ENCODE measurements at regions not wholly inside any gene's neighbourhood (a gene's known extent, or its start where the extent isn't known, plus 50 kb on each side); places are given as distances from the start of the nearest gene placed in this dataset.

DNA sequence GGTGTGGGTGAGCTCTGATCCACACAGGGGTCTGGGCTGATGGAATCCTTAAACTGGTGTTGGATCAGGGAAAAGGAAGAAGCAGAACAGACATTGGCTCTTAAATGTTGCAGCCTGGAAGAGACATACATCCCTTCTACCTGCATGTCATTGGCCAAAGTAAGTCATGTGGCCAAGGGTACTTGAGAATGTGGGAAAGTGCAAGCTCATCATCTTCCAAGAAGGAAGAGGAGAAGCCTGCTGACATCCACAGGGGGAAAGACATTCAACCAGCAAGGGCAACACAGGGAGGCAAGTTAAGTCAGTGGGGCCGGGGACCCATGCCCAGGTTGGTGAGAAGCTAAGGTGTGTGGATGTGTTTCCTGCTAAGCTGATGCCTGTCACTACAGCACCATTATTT, 272.8 kb upstream of the MKI67 start:
- Histone ChIP-seq H3K4me1 (ENCODE audit: control insufficient read depth, extremely low read depth, insufficient read depth, low read length) (no peaks in the 10 kb centered on the region), H3K36me3 (ENCODE audit: control insufficient read depth in 2 of 2, extremely low read depth in 1 of 2, insufficient read depth in 2 of 2, low read length in 2 of 2) (no peaks in the 10 kb centered on the region), H3K79me2 (ENCODE audit: control insufficient read depth, insufficient read depth, low read length) (no peaks in the 10 kb centered on the region), H3K27me3 (ENCODE audit: control insufficient read depth in 2 of 2, insufficient read depth in 2 of 2, low read length in 2 of 2) (no peaks in the 10 kb centered on the region), H3K4me3 (replicated peaks in 1 of 3; ENCODE audit: insufficient read depth in 1 of 3, low read depth in 1 of 3, low read length in 3 of 3) (no peak overlapping the region), H3K9me1 (replicated peaks; ENCODE audit: control insufficient read depth, extremely low read depth, insufficient read depth, low read length) (no peaks in the 10 kb centered on the region), H3K9me3 (replicated peaks; ENCODE audit: control insufficient read depth, insufficient read depth, low read length) (no peaks in the 10 kb centered on the region), H3K27ac (ENCODE audit: insufficient read depth, low read depth, low read length) (no peak overlapping the region), H2AFZ (ENCODE audit: low read depth, low read length) (no peak overlapping the region), H3K9ac (replicated peaks; ENCODE audit: extremely low read depth, insufficient read depth, low read length) (no peak overlapping the region), H4K20me1 (replicated peaks; ENCODE audit: control insufficient read depth, extremely low read depth, insufficient read depth, low read length) (no peaks in the 10 kb centered on the region), H3K4me2 (ENCODE audit: insufficient read depth, low read length) (no peak overlapping the region)
- ChIA-PET CTCF (no interaction called here), POLR2A (no interaction called here)
- TF ChIP-seq FOS (IDR thresholded peaks at IDR 0.05; ENCODE audit: borderline replicate concordance, insufficient read depth, low read length) = no peak
- no peak for TF ChIP-seq JUN (IDR thresholded peaks at IDR 0.05; ENCODE audit: borderline replicate concordance, insufficient read depth, insufficient read length, low read depth)
- TF ChIP-seq MAX (IDR thresholded peaks at IDR 0.05; ENCODE audit: insufficient read depth, insufficient read length) = no peak
- TF ChIP-seq EZH2 (IDR thresholded peaks at IDR 0.05; ENCODE audit: borderline replicate concordance, low read depth, low read length, severe bottlenecking) = no peak
- TF ChIP-seq POLR2A (IDR thresholded peaks at IDR 0.05; ENCODE audit: low read depth, low read length) = no peak
- TF ChIP-seq POLR2AphosphoS5 (IDR thresholded peaks at IDR 0.05; ENCODE audit: insufficient read depth, low read depth, low read length) = no peak
- TF ChIP-seq CTCF (IDR thresholded peaks at IDR 0.05; ENCODE audit: extremely low read depth in 1 of 2, insufficient read depth in 1 of 2, low read depth in 1 of 2, low read length in 2 of 2) = no peak
- TF ChIP-seq MYC (IDR thresholded peaks at IDR 0.05; ENCODE audit: low read depth, low read length) = no peak
- TF ChIP-seq GATA2 (IDR thresholded peaks at IDR 0.05; ENCODE audit: insufficient read depth, insufficient read length, low read depth, low read length) = no peak
- dilution Hi-C loops (cut with MboI; ENCODE audit: extremely low pct_ligation_motif_present, low sequenced_read_pairs) (no loop called here), intact Hi-C loops (cut with micrococcal nuclease) (no loop called here)
- no TSS peak for BruUV-seq (replicated peaks)
- DNase-seq (ENCODE audit: low read depth, low spot score) (no peak), FAIRE-seq (no peak)
